Activated T-cell treated with anti-CD3 and anti-CD28 coated beads, Interleukin-2, amount 50 U/mL, for 1 hour (primary cell): ENCODE measurements at regions not wholly inside any gene's neighbourhood (a gene's known extent, or its start where the extent isn't known, plus 50 kb on each side); places are given as distances from the start of the nearest gene placed in this dataset.

ENCODE experiments used
- DNase-seq: peaks from one replicate; pipeline ENCODE4 v3.0.0-alpha.2; 2020

DNA sequence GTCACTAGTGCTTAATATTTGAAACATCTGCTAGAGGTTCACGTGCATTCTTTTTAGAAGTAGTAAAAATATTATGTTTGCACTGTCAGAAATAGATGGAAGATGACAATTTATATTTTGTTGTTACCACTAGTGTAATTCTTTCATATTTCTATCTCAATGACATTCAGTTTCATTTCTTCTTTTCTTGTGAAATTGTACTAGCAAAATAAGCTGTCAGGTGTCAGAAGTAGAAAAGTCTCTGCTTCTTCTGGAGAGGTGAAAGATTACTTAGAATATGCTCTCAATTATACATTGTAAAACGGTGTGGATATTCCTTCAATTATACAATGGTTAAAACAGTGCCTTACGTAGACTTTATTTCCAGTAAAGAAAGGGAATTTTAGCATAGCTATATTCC, 395.4 kb downstream of the CSNK1G3 start:
- no peak for DNase-seq

DNA sequence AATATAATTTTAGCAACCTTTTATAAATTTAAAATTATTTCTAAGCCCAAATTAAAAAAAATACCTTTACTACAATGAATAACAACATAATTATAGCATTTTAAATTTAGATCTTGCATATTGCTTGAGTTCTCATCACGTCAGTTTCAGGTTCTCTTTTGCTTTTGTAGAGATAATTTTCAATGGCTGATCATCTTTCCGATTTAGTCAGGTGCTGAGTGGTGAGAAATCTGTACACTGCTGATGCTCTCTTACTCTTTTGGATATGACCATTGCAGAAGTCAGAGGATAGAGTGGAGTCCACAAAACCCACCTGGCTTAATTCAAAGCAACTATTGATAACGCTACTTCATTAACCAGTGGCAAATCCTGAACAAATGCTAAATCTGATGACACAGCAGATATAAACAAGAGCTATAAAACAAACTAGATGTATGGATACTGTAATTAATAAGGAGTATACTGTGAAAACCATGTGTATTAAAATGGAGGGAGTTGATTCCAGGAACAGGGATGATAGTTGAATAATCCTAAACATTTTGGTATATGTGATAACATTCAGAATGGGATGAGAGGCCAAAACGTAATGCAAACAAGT, 394.8 kb downstream of the CSNK1G3 start:
- no peak for DNase-seq

DNA sequence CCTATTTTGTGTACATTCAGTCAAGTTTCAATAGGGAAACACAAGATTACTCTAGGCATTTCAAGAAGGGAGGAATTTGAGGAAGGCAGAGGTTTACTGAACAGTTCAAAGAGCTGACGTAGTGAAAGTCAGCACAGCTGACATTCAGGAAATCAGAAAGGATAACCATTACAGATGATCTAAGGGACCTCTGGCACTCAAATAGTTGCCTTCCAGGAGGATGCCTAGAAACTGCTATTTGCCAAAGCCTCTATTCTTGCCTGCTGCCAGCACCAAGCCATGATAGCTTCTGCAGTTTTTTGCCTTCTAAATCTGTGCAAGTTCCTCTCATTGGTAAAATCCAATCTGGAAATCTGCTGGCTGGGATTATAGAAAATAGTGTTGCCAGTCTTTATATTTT, 373.1 kb downstream of the CSNK1G3 start:
- DNase-seq, result no peak

DNA sequence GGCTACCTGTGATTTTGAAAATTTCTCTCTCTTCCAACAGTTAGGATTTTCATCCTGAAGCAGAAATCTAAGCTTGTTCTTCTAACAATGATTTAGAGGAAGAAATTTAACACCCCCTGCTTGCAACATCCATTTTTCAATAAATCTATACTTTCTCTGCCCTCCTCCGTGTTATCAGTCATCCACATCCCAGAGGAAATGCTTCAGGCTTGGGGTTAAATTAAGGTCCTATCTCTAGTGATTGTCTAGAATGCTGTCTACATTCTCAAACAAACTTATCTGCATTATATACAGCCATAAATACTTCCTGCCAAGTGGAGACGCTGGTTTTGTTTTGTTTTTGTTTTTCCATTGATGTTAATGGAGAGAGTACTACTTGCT, 371.0 kb downstream of the CSNK1G3 start:
- no peak for DNase-seq

DNA sequence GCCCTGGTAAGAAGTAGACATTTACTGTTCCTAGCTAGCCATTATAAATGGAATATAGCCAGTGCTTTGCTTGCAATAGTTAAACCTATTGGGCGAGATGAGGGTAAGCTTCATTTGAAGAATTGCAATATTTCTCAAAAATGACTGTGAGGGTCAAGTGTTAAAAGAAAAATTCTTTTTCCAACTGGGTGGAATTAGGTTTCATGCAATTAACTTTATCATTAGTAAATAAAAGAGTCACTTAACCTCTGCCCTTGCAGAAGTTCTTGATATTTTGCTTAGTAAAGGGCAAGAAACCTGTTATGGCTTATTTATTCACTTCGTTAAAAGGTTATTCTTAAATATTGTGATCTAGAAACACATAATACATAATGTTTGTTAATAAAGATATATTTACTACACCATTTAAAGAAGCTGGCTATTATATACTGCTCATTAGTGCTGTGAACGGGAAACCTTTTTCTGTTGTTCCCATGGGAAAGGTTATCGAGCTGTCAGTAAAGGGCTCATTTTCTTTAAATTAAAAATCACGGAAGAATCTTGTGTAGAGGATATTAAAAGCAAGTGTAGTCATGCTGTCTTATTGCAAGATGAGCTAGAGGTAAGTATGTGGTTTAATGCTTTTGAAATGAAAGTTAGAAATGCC, 370.5 kb downstream of the CSNK1G3 start:
- DNase-seq, result no peak

DNA sequence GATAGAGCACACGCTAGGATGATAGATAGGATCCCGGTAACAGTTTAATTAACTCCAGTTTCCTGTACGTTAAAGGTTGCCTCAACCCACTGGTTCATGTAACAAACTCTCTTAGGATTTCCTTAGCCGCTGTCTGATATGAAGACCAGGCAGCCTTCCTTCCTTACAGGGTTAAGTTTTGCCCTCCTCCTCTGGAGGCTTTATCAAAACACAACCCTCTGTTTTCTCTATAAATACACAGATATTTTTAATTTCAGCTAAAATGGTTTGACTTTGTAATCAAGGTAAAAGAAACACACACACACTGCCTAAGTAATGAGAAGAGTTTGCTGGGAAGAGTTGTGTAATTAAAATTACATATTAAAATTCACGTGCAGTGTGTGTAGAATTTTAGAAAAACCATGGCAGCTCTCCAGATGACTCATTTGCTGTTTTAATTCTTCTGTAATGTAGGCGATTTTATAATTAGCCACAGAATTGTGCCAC, 369.8 kb downstream of the CSNK1G3 start:
- no peak for DNase-seq

DNA sequence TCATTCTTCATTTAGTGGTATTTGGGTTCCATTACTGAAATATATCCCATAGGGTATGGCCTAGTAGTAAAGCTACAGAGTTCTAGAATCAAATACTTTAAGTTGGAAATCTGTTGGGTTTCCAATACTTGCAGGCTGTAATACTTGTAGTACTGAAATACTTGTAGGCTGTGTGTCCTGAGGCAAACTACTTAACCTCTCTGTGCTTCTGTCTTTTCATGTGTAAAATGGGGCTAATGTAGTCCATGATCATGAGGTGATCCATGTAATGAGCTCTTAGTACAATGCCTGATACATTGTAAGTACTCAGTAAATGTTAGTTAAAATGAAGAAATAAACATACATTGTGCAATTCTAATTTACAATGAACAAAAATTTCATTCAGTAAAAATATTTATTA, 368.9 kb downstream of the CSNK1G3 start:
- no peak for DNase-seq

DNA sequence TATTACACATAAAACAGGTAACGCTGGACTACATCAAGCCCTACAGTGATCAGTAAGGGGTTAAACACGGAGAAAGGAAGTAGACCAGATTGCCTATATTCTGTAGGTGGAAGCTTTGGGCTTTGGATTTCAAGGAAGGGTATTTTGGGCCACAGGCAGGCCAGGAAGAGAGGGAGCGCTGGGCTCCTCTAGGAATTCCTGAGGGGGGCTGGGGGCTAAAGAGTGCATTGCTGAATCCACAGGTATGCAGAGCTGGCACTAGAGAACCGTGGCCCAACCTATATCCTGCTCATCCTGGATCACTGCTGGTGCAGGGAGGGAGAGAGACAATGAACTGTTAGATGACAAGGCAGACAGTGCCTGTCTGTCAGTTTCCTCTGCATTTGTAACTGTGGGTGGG, 367.1 kb downstream of the CSNK1G3 start:
- no peak for DNase-seq

DNA sequence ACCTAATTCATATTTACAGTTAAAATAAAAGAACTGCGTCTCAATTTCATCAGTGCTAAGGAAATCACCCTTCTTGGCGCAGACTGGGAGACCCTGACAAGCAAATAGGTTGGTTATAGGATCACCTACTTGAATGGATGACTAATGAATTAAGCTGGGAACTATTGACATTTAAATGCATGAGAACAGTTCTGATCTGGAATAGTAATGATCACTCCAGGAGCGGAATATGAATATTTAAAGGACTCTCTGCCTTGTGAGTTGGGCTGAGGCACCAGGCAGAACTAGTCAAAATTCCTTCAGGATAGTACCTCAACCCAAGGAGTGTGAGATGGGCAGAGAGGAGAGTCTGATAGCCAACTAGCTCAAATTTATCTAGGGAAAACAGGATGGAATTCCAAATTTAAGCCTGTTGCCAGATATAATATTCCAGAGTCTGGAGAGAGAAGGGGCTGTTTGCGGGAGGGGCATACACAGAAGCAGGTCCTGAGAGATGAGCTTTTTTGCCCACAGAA, 364.4 kb downstream of the CSNK1G3 start:
- no peak for DNase-seq

DNA sequence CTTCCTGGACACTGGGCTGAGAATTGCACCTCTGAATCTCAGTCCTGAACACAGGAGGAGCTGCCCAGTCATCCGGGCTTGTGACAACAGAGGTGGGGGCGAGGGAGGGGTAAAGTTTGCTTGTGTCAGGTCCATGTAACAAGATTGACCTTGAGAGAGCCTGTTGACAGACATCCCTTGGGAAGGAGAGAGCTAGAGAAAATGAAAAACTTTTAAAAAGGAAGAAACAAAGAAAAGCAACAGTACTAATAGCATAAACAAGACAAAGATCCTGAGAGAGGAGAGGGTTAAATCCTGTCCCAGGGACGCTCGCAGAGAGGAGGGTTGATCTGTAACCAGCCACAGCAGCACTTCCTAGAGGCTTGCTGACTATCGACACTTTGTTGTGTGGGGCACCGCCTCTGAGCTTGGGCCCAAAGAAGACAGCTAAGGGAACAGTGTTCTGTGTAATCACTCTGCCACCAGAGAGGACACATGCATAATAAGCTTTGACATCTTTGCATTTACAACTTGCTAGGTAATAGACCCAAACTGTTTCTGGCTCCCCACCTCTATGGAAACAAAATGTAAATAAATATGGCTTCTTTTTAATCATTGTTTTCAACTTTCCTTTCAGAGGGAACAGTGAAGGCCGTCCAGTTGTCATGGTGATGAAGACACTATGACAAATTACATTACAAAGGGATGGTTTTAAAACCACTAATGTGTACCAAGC, 363.7 kb downstream of the CSNK1G3 start:
- no peak for DNase-seq

DNA sequence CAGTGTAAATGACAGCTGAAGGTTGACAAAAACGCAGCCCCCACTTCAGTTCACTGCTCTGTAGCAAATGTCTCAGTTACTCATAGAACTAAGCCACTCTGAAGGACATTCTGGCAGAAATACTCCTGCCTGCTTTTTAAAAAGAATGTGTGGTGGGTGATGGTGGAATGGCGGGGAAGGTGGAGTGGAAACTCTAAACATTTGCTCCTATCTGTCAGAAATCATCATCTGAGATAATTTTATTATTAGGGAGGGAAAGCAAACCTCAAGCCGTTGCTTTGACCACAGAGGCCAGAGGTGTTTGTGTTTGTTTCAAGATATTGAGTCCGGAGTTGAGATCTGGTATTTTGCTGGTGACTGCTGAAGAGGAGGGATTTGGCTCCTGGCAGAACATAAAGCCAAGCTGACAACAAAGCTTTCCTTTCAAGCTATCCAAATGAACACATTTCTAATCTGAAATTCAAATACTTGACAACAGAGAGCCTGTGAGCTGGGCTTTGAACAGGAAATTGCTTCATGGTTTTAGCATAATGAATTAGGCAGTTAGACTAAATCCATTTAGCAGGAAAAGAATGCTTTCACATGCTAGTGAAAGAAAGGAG, 362.7 kb downstream of the CSNK1G3 start:
- DNase-seq, result no peak

DNA sequence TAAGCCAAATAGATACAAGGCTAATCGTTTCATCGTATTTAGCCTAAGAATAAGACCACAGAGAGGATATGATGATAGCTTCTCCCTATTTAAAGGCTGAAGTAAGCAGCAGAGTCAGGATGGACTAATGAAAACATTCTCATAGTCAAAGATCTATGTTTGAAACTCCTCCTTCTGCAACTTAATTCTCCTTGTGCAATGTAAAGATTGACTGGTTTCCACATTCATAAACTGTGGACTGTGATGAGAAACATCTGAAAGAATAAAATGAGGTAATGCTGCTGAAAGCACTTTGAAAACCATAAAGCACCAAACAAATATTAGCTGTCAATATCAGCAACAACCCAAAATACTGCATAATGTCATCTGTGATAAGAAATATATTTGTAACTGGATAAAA, 361.9 kb downstream of the CSNK1G3 start:
- no peak for DNase-seq

DNA sequence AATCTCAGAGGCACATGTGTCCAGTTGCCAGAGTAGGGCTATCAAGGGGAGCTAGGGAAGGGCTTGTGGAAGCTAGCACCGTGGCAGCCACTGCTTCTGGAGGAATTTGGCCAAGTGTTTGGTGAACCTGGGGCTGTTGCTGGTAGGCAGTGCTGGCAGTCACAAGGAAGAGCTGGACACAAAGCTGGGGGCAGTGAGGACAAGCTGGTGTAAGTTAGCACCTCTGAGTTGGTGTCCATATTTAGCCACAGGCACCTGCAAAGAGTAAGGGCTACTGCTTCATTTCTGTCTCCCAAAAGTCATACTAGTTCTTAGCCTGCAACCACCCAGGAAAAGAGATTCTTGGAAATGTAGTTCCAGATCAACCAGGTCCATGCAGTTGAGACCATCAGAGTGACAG, 359.4 kb downstream of the CSNK1G3 start:
- no peak for DNase-seq

DNA sequence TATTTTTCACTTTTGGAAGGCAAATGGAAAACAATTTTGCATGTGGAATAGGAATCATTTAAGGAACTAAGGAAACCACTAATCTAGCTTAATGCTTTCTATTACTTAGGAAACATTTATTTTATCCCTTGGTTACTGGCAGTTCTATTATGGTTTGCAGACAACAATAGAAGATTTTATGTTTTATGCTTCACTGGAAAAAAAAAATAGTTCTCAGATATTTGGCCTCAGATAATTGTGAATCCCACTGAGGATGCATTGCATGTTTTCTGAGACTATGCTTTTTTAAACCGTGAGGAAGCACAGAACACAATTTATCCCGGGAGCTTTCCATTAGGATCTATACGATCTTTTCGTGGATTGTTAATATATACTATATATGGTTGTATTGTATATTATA, 356.9 kb downstream of the CSNK1G3 start:
- DNase-seq, result no peak

DNA sequence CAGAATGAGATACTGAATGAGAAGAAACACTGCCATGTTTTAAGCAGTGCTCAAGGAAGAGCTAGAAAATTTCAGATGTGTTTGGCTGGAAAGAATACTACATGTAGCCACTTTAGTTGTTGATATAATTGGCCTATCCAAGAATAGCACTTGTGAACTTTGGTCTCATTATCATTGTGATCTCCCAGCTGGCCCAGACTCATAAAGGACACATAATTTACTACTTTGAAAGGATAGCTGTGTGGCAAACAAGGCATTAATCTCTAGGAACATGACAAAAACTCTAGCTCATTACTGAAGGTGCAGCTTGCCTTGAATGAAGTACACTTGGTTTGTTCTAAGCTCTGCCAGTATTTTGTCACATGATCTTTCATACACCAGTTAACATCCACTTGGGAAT, 356.3 kb downstream of the CSNK1G3 start:
- DNase-seq, result no peak

DNA sequence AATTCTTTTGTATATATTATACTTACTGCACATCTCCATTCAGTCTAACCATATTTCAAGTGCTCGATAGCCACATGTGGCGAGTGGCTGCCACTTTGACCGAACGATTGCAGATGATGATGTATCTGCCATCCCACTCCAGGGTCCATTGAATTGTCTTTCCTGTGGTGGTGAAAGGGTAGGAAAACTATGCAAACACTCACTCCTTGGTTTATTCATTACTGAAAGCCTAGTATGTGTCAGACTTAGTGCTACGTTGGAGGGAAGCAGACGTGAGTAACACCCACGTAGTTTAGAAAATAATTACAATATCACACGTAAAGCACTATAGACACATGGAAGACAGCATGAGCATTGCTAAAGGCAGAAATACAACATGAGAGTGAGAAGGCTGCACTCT, 353.7 kb downstream of the CSNK1G3 start:
- DNase-seq, result no peak

DNA sequence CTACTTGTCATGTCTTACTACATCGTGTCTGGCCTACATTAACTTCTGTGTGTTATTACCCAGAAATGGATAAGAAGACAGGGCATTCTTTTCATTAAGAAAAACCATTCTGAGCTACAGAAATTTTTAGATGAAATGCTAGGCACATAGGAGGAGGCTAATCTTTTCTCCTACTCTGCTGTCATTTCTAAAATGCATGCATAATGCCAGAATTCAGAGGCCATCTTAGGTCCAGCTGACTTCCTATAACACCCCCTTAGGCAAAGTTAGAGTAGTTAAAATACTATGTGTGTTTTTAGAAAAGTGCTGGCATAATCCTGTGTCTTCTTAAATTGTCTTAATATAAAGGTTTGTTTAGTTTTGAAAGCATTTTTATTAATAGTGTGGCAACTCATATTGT, 352.6 kb downstream of the CSNK1G3 start:
- no peak for DNase-seq

DNA sequence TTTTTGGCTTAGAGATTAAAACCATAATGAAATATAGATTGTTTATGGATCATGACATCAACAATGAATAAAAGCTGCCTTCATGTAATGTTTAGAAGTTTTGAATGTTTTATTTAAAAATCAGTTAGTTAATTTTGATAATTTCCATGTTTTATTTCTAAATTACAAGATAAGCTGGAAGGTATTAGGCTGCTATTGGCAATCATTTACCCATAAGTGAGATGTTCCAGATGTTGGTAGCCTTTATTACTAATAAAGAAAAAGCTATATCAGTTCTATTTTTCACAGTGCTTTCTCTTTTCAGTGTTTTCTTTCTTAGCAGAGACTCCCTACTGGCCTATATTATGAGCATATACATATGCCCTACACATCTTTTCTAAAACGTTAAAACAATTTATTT, 347.0 kb downstream of the CSNK1G3 start:
- DNase-seq, result no peak

DNA sequence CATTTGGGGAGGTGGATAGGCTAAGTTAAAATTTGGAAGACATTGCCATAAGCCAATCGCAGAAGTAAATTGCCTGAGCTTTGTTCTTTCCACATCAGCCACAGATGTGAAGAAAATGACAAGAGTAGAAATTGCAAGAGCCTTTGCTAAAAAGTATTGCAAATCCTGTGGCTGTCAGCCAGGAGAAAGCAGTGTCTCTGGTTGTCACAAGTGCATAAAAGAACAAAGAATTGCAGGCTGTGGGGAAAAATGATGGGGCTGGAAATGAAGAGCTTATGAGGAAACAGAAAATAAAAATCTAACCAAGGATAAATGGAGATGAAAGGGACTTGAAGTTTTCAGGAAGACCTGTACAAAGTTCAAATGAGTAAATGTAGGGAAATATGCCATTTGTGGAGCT, 344.8 kb downstream of the CSNK1G3 start:
- no peak for DNase-seq

DNA sequence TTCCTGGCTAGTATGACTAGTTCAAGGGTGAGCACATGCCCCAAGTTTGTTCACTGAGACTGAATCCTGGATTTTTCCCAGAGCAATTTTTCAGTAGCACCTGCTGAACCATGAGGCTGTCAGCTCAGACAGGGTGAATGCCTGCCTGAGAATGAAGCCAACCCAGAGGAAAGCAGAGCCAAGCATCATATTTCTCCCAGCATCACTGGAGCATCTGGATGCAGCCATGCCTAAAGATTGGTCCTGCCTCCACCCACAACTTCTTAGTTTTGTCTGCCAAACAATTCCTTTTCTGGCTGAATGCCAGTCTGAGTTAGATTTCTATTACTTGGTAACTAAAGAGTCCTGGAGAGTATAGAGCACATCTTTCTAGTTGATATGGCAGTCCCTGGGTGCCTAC, 343.6 kb downstream of the CSNK1G3 start:
- no peak for DNase-seq

DNA sequence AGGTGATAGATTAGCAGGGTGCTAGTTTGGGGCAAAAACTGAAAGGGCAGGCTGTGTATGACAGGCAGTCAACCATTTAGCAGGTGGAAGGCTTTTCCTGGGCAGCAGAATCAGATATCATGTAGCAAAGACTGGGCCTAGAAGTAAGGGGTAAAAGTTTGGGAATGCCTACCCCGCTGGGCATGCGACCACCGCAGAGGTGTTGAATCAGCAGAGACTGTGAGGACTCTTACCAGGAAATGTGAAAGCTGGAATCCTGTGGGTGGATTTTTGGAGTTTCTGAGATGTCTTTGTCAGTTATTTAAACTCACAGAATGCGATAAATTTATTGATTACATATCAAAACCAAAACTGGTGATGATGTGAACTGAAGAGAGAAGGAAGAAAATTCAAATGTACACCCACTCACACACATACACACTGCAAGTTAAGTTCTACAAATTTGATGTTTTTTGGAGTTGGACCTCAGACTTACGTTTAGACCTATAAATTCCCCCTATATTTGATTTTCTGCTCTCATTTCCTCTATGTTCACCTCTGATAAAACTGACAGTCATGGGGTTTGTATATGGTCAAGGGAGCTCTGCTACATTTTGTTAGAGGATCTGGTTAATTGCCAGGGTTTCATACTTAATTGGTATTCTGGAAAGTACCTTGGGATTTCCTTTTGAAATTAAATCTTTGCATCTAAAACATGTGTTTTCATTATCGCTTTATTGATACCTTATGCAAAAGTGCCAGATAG, 333.6 kb downstream of the CSNK1G3 start:
- DNase-seq, result no peak

DNA sequence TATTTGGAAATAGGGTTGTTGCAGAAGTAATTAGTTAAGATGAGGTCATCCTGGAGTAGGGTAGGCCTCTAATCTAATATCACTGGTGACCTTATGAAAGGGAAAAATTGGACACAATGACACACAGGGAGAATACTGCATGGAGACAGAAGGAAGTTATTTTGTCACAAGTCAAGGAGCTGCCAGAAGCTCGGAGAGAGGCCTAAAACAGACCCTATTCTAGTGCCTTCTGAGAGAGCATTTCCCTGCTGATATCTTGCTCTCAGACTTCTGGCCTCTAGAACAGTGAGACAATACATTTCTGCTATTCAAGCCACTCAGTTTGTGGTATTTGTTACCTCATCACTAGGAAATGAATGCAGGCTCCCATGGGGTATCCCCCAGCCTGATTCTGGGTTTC, 332.9 kb downstream of the CSNK1G3 start:
- no peak for DNase-seq

DNA sequence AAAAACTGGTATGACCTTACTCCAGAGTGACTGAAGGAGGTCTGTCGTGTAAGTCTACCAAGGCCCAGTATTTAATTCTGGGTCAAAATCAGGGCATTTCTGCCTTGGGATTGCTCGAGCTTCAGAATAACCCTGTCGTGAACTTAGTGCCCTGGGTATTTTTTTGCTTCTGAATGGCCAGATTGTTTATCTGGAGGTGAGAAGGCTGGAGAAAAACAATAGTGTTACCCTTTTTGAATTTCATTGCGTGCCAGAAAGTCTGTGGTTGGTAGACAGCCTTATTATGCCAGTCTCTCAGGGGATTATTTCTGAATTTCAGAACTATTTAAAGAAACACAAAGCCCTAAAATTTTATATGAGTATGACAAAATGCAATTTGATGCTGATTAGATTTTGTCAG, 323.4 kb downstream of the CSNK1G3 start:
- no peak for DNase-seq
